ENCODE measurements at regions not wholly inside any gene's neighbourhood (a gene's known extent, or its start where the extent isn't known, plus 50 kb on each side); places are given as distances from the start of the nearest gene placed in this dataset.

DNA sequence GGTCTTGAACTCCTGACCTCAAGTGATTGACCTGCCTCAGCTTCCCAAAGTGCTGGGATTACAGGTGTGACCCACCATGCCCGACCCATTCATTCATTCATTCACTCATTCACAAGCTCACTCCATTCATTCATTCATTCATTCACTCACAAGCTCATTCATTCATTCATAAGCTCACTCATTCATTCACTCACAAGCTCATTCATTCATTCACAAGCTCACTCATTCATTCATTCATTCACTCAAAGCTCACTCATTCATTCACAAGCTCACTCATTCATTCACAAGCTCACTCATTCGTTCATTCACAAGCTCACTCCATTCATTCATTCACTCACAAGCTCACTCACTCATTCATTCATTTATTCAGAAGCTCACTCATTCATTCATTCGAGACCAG is 198.6 kb downstream of the SHOX start:
- TF ChIP-seq, protein P1, sequence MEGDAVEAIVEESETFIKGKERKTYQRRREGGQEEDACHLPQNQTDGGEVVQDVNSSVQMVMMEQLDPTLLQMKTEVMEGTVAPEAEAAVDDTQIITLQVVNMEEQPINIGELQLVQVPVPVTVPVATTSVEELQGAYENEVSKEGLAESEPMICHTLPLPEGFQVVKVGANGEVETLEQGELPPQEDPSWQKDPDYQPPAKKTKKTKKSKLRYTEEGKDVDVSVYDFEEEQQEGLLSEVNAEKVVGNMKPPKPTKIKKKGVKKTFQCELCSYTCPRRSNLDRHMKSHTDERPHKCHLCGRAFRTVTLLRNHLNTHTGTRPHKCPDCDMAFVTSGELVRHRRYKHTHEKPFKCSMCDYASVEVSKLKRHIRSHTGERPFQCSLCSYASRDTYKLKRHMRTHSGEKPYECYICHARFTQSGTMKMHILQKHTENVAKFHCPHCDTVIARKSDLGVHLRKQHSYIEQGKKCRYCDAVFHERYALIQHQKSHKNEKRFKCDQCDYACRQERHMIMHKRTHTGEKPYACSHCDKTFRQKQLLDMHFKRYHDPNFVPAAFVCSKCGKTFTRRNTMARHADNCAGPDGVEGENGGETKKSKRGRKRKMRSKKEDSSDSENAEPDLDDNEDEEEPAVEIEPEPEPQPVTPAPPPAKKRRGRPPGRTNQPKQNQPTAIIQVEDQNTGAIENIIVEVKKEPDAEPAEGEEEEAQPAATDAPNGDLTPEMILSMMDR (IDR thresholded peaks at IDR 0.05), result no peak
- no peak for TF ChIP-seq RAD21 (conservative IDR thresholded peaks at IDR 0.05 in 1 of 2, IDR thresholded peaks at IDR 0.05 in 1 of 2)
